ENCODE measurements at regions not wholly inside any gene's neighbourhood (a gene's known extent, or its start where the extent isn't known, plus 50 kb on each side); places are given as distances from the start of the nearest gene placed in this dataset.

DNA sequence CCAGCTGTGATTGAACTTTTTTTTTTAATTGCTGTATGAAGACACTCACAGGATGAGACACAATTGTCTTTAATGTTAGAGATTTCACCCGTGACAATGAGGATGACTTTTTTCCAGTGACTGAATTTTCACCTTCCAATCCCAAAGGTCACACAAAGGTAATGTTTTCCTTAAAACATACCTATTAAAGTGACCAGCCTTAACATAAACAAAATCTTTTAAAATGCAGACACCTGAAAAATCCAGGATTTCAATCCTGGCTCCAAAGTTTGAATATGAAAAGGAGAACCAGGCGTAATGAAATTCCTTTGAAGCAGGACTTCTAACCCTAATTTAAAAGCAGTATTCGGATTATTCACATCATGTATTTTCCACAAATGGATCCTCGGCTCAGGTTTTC, 647.7 kb downstream of the GATA3 start:
- CTCF ChIA-PET, result no interaction called here

DNA sequence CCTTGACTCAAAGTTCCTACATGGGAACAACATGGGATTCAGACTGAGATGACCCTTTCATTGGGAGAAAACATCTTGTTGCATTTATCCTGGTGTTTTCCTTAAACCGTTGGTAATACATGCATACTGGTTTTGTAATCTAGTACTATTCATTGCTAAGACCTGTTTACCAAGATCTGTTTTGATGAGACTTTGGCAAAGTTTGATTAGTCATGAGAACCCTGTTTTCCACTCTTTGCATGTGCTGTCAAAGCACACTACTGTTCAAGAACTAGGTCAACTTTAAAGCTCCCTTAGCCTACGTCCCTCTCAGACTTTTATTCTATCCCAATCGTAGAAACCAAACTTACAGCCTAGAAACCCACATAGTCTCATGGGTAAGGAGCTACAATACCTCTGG, 650.9 kb downstream of the GATA3 start:
- TF ChIP-seq, protein P1, sequence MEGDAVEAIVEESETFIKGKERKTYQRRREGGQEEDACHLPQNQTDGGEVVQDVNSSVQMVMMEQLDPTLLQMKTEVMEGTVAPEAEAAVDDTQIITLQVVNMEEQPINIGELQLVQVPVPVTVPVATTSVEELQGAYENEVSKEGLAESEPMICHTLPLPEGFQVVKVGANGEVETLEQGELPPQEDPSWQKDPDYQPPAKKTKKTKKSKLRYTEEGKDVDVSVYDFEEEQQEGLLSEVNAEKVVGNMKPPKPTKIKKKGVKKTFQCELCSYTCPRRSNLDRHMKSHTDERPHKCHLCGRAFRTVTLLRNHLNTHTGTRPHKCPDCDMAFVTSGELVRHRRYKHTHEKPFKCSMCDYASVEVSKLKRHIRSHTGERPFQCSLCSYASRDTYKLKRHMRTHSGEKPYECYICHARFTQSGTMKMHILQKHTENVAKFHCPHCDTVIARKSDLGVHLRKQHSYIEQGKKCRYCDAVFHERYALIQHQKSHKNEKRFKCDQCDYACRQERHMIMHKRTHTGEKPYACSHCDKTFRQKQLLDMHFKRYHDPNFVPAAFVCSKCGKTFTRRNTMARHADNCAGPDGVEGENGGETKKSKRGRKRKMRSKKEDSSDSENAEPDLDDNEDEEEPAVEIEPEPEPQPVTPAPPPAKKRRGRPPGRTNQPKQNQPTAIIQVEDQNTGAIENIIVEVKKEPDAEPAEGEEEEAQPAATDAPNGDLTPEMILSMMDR (IDR thresholded peaks at IDR 0.05; ENCODE audit: insufficient read depth in 1 of 2, low read depth in 1 of 2, low read length in 1 of 2, severe bottlenecking in 1 of 2, unreplicated experiment in 1 of 2), result no peak
- Mint-ChIP-seq H3K4me3 (ENCODE audit: unreplicated experiment) (no peak overlapping the region), H3K4me1 (ENCODE audit: low read depth, unreplicated experiment) (peaks cover 7% of the 10 kb centered on the region), H3K27ac (ENCODE audit: unreplicated experiment) (no peak overlapping the region), H3K27me3 (ENCODE audit: insufficient read depth, unreplicated experiment) (no peaks in the 10 kb centered on the region), H3K36me3 (ENCODE audit: insufficient read depth, unreplicated experiment) (no peaks in the 10 kb centered on the region), H3K9me3 (ENCODE audit: unreplicated experiment) (no peaks in the 10 kb centered on the region)
- H3K27me3 ChIP-seq (replicated peaks; ENCODE audit: control insufficient read depth, insufficient read depth, low read length), result no peaks in the 10 kb centered on the region
- H3K9me3 ChIP-seq, result no peaks in the 10 kb centered on the region
- no peaks in the 10 kb centered on the region; the same call in 1 of the 2 replicates for H3K4me1 ChIP-seq
- ChIA-PET POLR2A (no interaction called here), CTCF (interaction anchor here (0.6 kb wide), 1 partner anchor 833 kb away, joined by 3 read pairs; no protein-coding TSS in a partner anchor)
- H3K36me3 ChIP-seq (ENCODE audit: control insufficient read depth, insufficient read depth, low read length), result no peaks in the 10 kb centered on the region
- no peak for DNase-seq
- intact Hi-C loops (cut with micrococcal nuclease; ENCODE audit: unreplicated experiment), result no loop called here
- no peak overlapping the region for H3K4me3 ChIP-seq (ENCODE audit: low read depth, low read length)
- BruUV-seq (replicated peaks), result no TSS peak

More for the DNA sequence above, 647.7 kb downstream of the GATA3 start:
- Mint-ChIP-seq H3K27me3 (ENCODE audit: insufficient read depth, unreplicated experiment) (no peaks in the 10 kb centered on the region), H3K4me3 (ENCODE audit: unreplicated experiment) (no peak overlapping the region), H3K9me3 (ENCODE audit: unreplicated experiment) (no peaks in the 10 kb centered on the region), H3K36me3 (ENCODE audit: insufficient read depth, unreplicated experiment) (no peaks in the 10 kb centered on the region), H3K27ac (ENCODE audit: unreplicated experiment) (no peak overlapping the region), H3K4me1 (ENCODE audit: low read depth, unreplicated experiment) (peaks cover 7% of the 10 kb centered on the region)
- TF ChIP-seq, protein P1 (IDR thresholded peaks at IDR 0.05; ENCODE audit: insufficient read depth in 1 of 2, low read depth in 1 of 2, low read length in 1 of 2, severe bottlenecking in 1 of 2, unreplicated experiment in 1 of 2), result no peak
- POLR2A ChIA-PET, result no interaction called here
- intact Hi-C loops (cut with micrococcal nuclease; ENCODE audit: unreplicated experiment), result no loop called here
- DNase-seq, result no peak
- Histone ChIP-seq H3K9me3 (no peaks in the 10 kb centered on the region), H3K36me3 (ENCODE audit: control insufficient read depth, insufficient read depth, low read length) (no peaks in the 10 kb centered on the region), H3K4me3 (ENCODE audit: low read depth, low read length) (no peak overlapping the region), H3K27me3 (replicated peaks; ENCODE audit: control insufficient read depth, insufficient read depth, low read length) (no peaks in the 10 kb centered on the region), H3K4me1 (no peaks in the 10 kb centered on the region; the same call in 1 of the 2 replicates)
- BruUV-seq (replicated peaks), result no TSS peak

DNA sequence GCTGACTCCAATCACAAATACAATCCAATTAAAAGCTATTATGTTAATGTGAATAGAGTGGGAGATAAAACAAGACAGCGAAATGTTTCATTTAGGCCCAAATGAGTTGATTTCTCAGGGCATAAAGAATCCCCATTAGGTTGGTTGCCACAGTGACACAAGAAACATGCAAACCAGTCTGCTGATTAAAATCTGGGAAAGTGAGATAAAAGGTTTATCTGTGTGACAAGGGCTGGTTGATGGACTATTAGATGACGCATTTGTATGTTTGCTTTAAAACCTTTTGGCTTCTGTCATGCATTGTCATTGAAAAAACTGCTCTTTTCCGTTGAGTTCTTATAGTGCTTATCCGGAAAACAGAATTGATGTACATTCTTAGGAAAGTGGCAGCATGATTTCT, 658.2 kb downstream of the GATA3 start:
- no peak overlapping the region for H3K4me3 Mint-ChIP-seq (ENCODE audit: unreplicated experiment)
- Histone ChIP-seq H3K4me1 (peaks cover 9% of the 10 kb centered on the region; the same call in 1 of the 2 replicates), H3K4me3 (ENCODE audit: low read depth, low read length) (no peak overlapping the region), H3K36me3 (ENCODE audit: control insufficient read depth, insufficient read depth, low read length) (no peaks in the 10 kb centered on the region), H3K27me3 (replicated peaks; ENCODE audit: control insufficient read depth, insufficient read depth, low read length) (no peaks in the 10 kb centered on the region), H3K9me3 (0 out of 2 replicates have a peak, but pooled peaks cover 5% of the 10 kb centered on the region)
- ChIA-PET CTCF (no interaction called here), POLR2A (no interaction called here)
- TF ChIP-seq, protein P1 (IDR thresholded peaks at IDR 0.05; ENCODE audit: insufficient read depth in 1 of 2, low read depth in 1 of 2, low read length in 1 of 2, severe bottlenecking in 1 of 2, unreplicated experiment in 1 of 2), result no peak
- intact Hi-C loops (cut with micrococcal nuclease; ENCODE audit: unreplicated experiment), result no loop called here
- BruUV-seq (replicated peaks), result no TSS peak
- peaks cover 5% of the 10 kb centered on the region for H3K27me3 Mint-ChIP-seq (ENCODE audit: insufficient read depth, unreplicated experiment)
- H3K9me3 Mint-ChIP-seq (ENCODE audit: unreplicated experiment), result no peaks in the 10 kb centered on the region
- no peaks in the 10 kb centered on the region for H3K4me1 Mint-ChIP-seq (ENCODE audit: low read depth, unreplicated experiment)
- H3K27ac Mint-ChIP-seq (ENCODE audit: unreplicated experiment), result no peak overlapping the region
- H3K36me3 Mint-ChIP-seq (ENCODE audit: insufficient read depth, unreplicated experiment), result no peaks in the 10 kb centered on the region
- no peak for DNase-seq
